ENCODE measurements at regions not wholly inside any gene's neighbourhood (a gene's known extent, or its start where the extent isn't known, plus 50 kb on each side); places are given as distances from the start of the nearest gene placed in this dataset.

GRCh38 chr9:29397148-29397547 is 1823.9 kb upstream of the C9orf72 start:
- TF ChIP-seq ZNF26 (tag by site-specific recombination; IDR thresholded peaks at IDR 0.05) (no peak), ZNF2 (tag by site-specific recombination; IDR thresholded peaks at IDR 0.05) (no peak), ZNF629 (tag by site-specific recombination; IDR thresholded peaks at IDR 0.05) (no peak), ZNF112 (tag by site-specific recombination; IDR thresholded peaks at IDR 0.05) (no peak), PRDM10 (tag by site-specific recombination; IDR thresholded peaks at IDR 0.05) (no peak), ZNF433 (tag by site-specific recombination; IDR thresholded peaks at IDR 0.05; ENCODE audit: low read depth) (no peak), HIC1 (tag by site-specific recombination; IDR thresholded peaks at IDR 0.05) (no peak), ZNF658 (tag by site-specific recombination; IDR thresholded peaks at IDR 0.05) (no peak), ZBTB11 (tag by site-specific recombination; conservative IDR thresholded peaks at IDR 0.05; ENCODE audit: low read depth) (no peak), PRDM6 (tag by site-specific recombination; IDR thresholded peaks at IDR 0.05) (no peak), ZNF521 (tag by site-specific recombination; IDR thresholded peaks at IDR 0.05) (no peak), ZNF623 (tag by site-specific recombination; IDR thresholded peaks at IDR 0.05) (no peak), ZBTB48 (tag by site-specific recombination; IDR thresholded peaks at IDR 0.05) (no peak), ZNF335 (tag by site-specific recombination; conservative IDR thresholded peaks at IDR 0.05) (no peak), KLF17 (tag by site-specific recombination; IDR thresholded peaks at IDR 0.05) (no peak), ZBTB21 (tag by site-specific recombination; IDR thresholded peaks at IDR 0.05) (no peak), ZNF37A (tag by site-specific recombination; IDR thresholded peaks at IDR 0.05) (no peak)
- CTCF ChIA-PET, result no interaction called here
- no peaks in the 10 kb centered on the region for H3K36me3 ChIP-seq (ENCODE audit: control insufficient read depth in 2 of 2, insufficient read depth in 1 of 2, low read length in 2 of 2)
- no peaks in the 10 kb centered on the region for H3K4me1 ChIP-seq (ENCODE audit: control insufficient read depth, insufficient read depth, low read length)
- POLR2A ChIA-PET, result no interaction called here
- no peak overlapping the region for H3K4me3 ChIP-seq (ENCODE audit: low read depth, low read length)
- H3K27ac ChIP-seq (ENCODE audit: extremely low read depth, low read depth, low read length), result no peak overlapping the region
- H3K9me3 ChIP-seq (ENCODE audit: control insufficient read depth, insufficient read depth, low read depth, low read length), result no peaks in the 10 kb centered on the region

All from HEK293 (cell line).